ENCODE measurements at regions not wholly inside any gene's neighbourhood (a gene's known extent, or its start where the extent isn't known, plus 50 kb on each side); places are given as distances from the start of the nearest gene placed in this dataset.
"Not testable (repeated sequence)": the region's sequence is repeated elsewhere in the genome, so short reads cannot be mapped to it uniquely, and the experiment has no call there.

DNA sequence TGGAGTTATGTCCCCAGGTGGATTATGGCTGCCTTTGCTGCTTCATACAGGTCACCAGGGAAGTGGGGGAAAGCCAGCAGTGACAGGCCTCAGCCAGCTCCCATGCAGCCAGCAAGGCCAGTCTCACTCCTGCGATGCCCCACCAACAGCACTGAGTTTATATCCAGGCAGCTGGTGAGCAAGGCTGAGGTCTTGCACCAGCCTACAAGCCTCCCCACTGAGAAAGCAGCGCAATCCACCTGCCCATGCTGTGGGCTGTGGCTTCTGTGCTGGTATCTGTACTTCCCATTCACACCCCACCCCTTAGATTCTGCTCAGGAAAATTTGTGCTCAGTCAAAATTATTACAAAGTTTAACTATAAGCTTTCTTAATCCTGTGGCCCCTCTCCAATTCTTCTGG, 153.5 kb downstream of the HHIP start:
- no peak for DNase-seq

DNA sequence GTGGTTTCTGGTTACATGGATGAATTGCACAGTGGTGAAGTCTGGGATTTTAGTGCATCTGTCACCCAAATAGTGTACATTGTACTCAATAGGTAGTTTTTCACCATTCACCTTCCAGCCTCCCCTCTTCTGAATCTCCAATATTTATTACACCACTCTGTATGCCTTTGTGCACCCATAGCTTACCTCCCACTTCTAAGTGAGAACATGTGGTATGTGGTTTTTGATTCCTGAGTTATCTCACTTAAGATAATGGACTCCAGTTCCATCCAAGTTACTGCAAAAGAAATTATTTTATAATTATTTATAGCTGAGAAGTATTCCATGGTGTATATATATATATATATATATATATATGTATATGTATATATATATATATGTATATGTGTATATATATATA, 155.8 kb downstream of the HHIP start:
- DNase-seq = no peak

DNA sequence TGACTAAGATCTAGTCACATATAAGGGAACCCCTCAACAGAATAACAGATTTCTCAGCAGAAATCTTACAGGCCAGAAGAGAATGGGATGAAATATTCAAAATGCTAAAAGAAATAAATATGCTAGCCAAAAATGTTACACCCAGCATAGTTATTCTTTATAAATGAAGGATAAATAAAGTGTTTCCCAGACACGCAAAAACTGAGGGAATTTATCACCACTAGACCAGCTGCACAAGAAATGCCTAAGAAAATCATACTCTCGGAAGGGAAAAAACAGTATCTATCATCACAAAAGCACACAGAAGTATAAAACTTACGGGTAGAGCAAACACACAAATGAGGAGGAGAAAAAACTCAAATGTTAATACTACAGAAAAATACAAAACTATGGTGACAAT, 162.1 kb downstream of the HHIP start:
- no peak for DNase-seq

DNA sequence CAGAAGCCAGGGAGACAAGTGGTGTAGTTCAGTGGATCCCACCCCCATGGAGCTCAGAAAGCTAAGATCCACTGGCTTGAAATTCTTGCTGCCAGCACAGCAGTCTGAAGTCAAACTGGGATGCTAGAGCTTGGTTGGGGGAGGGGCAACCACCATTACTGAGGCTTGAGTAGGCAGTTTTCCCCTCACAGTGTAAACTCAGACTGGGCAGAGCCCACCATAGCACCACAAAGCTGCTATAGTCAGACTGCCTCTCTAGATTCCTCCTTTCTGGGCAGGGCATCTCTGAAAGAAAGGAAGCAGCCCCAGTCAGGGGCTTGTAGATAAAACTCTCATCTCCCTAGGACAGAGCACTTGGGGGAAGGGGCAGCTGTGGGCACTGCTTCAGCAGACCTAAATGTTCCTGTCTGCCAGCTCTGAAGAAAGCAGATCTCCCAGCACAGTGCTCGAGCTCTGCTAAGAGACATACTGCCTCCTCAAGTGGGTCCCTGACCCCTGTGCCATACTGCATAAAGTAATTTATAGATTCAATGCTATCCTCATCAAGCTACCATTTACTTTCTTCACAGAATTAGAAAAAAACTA, 163.2 kb downstream of the HHIP start:
- DNase-seq = no peak

DNA sequence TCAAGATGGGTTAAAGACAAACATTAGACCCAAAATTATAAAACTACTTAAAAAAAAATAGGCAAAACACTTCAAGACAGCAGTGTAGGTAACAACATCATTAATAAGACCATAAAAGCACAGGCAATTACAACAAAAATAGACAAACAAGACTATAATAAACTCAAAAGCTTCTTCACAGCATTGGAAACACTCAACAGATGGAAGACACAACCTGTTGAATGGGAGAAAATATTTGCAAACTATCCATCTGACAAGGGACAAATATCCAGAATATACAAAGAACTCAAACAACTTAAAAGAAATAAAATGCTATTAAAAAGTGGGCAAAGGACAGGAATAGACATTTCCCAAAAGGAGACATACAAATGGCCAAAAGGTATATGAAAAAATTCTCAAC, 170.7 kb downstream of the HHIP start:
- no peak for DNase-seq

DNA sequence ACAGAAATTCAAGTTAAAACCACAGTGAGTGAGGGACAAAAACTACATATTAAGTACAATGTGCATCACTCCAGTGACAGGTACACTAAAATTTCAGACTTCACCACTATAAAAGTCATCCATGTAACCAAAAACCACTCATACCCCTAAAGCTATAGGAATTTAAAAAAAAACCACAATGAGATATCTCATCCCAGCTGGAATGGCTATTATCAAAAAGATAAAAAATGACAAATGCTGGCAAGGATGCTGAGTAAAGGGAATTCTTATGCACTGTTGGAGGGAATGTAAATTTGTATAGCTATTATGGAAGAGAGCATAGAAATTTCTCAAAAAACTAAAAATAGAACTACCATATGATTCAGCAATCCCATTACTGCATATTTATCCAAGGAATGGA, 171.1 kb downstream of the HHIP start:
- DNase-seq = no peak

DNA sequence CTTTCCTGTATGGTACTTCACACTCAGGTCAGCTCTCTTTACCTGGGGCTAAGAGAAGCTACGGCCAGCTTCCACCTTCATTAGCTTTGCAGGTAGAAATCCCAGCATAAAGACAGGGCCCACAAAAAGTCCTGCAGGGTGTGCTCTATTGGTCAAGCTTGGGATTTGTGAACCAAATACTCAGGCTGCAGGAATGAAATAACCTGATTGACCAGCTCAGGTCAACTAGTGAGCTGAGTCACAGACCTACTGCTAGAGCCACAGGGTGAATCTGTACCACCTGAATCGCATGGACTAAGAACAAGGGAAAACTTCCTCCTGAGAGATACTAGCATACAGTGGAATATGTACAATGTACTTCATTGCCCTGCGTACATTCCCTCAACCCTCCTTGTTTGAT, 172.2 kb downstream of the HHIP start:
- DNase-seq = no peak

DNA sequence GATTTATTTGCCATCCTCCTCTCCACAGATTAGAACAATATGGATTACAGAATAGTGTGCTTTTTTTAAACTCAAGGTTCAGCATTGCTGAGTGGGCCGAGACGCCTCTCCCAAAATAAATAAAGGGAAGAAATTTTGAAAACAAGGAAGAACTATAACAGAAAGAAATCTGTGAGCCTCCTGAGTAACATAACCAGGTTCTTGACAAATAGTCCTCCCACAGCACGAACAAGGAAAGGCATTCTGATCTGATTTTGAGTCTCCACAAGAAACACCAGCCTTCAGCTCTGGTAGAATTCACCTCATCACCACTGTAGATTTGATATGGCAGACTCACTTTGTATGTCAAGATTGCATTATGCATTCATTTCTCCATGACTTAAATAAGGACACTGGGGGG, 173.6 kb downstream of the HHIP start:
- no peak for DNase-seq

DNA sequence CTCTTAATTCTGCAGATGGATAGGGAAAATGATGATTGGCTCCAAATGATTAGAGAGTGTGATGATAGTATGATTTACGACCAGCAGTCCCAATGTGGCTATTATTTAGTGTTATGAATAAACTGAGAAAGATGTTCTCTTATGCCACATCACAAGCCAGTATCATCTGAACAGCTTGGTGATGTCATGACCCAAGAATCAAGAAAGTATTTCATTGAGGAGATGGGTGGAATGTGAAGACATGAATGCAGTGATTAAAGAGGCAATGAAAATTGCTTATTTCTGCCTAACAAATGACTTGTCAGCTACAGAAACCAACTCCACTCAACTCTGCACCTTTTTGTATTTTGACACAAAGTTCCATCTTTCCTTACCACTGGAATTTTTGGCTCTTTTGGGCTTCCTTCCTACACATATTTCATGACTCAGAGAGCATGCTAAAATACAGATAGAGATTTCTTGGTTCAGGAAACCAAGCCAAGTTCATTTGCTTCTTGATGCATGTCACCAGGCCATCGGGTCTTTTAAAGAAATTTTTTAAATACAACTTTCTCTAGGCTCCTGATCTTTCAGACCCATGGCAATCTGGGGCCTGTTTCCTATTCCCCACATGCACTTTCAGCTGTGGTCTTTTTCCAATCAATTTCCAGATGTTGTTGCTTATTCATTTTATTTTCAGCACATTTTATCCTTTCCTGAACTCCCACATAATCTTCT, 174.2 kb downstream of the HHIP start:
- no peak for DNase-seq

DNA sequence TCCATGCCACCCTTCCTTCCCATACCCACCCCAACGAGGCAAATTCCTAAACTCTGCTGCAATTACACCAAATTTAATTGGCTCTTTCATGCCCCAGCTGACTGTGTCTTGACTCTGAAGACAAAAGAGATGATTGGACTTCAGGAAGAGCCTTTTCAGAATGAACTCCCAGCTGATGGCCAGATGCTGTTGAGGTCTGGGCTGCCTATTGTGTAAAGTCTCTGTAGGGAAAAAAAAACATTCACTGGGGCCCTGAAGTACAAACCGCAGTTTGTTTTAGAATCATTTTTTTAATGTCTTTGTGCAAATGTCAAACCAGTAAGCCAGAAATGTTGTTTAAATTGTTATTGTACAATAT, 174.8 kb downstream of the HHIP start:
- no peak for DNase-seq

DNA sequence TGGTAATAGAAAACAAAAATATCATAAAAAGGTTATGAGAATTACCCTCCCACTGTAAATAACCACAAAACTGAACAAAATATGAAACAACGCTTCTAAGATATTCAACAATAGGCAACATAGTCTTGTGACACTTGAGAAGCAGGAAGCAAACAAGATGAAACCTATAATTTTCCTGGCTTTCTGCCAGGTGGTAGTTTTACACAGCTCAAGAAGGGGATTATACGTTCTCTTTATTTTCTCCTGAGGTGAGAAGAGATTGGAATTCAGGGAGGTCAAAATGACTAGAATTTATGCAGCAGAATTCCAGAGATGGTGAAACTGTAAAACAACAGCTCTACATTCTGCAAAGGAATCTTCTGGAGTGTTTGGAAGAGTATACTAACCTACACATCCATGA, 186.0 kb downstream of the HHIP start:
- no peak for DNase-seq

DNA sequence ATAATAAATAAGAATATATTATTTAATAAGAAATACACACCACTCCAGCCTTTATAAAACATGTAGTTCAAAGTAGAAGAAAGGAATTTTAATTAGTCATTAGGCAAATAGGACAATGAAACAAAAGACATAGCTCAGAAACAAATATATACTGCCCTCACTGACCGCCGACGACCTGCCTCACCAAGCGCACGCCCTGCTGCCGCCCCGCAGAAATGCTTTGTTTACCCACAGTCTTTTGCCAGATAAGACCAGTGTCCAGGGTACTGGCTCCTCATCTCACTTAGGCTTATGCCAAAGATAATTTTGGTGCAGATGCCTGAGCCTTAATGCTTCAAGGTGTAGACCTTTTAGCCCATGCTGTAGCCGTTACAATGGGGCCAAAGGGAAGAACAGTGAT, 199.5 kb downstream of the HHIP start:
- no peak for DNase-seq

DNA sequence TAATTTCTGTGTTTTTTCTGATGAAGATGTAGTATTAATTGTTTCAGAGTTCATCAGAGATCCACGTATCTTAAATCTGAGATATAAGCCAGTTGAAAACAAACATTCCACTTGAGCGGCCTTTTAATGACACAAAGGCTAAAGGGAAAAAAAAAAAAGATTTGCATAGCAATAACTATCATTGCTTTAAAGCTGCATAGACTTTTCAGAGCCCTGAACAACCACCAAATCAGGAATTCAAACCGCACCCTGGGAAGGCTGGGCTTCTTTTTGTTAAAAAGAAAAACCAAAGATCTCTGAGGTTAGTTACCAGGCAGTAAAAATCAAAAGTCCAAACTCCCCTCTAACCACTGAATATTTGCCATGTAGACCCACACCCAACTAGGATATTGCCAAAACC, 206.0 kb downstream of the HHIP start:
- DNase-seq = no peak

DNA sequence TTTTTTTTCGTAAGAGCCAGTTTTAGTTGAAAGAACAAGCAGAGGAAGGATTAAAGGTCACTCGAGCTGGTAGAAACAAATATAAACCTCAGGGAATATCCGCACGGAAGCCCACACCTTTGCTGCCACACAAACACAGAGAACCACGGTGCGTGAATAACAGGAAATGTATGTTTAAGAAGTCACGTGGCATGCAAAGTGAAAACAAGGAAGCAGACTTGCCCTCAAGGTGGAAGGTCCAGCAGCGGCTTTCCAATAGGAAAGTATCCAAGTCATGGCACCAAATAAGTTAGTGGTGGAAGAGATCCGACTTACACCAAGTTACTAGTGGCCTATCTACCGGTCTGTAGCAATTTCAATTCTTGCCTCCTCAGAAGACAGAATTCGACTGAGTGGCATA, 215.5 kb downstream of the HHIP start:
- DNase-seq = no peak

DNA sequence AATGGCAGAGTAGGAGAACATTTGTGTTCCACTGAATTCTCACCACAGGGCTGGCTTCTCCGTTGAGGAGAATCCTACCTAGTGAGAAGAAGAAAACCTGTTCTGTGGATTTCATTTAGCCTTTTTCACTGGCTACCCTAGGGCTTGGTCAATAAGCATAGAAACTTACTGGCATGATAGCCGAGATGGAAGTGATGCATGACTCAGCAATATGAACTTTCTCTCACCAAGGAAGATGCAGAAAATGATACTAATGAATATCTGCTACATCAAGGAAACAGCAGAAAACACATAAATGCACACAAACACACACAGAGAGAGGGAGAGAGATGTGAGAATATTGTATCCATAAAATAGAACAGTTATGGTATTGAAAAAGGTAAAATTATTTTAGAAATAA, 216.3 kb downstream of the HHIP start:
- DNase-seq = no peak

DNA sequence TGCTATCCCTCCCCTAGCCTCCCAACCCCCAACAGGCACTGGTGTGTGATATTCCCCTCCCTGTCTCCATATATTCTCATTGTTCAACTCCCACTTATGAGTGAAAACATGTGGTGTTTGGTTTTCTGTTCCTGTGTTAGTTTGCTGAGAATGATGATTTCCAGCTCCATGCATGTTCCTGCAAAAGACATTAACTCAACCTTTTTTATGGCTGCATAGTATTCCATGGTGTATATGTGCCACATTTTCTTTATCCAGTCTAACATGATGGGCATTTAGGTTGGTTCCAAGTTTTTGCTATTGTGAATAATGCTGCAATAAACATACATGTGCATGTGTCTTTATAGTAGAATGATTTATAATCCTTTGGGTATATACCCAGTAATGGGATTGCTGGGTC, 218.9 kb downstream of the HHIP start:
- not testable (repeated sequence) for DNase-seq

DNA sequence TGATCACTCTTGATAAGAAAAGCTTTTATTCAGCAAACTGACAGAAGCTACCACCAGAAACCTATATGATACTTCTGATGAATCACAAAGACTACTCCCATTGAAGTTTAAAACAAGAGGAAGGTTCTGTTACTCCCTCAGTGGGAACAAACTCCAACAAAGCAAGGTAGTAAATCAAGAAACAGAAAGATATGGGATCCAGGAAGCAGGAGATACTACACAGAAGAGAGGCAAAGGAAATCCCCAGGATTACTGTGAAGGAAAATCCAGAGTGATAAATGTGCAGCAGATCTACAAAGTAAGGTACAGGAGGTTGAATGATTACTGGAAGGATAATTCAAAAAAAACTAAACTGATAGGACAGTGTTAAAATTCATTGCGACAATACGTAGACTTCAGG, 222.4 kb downstream of the HHIP start:
- DNase-seq = no peak

DNA sequence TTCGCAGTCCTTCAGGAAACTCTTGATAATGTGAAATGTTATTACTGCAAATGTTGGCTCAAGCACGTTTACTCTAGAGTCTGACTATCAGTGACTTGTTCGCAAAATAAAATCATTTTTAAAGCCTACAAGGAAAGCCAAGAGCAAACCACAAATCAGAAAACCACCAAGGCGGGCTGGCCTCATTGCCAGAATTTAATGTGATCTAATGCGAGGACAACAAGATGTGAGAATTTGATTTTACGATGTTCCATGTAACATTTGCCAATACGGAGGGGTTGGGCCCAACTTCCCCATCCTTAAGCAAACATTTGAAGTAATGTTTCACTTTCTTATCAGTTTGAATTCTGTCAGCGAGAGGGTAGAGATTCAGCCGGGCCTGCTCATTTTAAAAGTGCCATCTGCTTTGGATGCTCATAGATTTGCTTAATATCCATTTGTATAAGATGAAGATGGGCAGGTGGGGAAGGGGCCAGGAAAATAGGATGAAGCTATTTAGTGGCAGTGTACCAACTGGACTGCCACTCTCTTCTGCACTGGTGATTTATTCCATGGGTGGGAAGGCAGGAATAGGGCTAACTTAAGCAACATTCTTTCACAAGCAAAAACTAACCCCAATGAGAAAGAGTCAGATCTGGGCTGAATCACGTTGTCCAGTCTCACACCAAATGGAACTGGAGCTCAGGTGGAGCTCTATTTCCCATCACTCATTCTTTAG, 225.3 kb downstream of the ANAPC10 start:
- no peak for DNase-seq

DNA sequence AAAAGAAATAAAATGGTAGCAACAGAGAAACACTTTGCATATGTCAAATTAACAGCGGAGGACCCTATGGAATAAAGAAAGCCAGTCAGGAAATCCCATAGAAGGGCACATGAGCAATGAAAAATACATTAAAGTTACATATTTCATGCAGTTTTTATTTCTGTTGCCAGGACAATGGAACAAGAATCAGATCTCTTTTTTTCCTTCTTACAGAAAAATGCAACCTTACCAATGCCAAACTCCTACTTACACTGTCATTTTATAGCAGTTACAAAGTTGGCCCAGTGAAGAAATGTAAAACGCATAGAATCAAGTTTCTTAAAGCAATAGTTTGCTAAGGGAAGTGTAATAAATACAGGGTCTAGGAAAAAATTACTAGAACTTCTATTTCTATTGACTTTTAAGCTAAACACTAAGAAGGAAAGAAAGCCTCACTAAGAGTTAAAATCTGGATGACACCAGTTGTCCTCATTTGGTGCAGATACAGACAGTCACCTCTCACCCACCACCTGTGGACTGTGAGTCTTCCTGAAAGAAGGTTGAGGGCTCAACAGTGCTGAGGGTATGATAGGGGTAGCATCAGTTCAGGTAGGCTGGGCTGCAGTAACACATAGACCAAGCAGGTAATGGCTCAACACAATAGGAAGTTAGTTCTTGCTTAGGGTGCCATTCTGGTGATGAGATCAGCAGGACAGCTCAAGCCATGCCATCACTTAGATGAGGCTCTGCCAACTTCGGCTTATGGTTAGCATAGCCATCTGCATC, 224.6 kb downstream of the ANAPC10 start:
- DNase-seq = no peak

DNA sequence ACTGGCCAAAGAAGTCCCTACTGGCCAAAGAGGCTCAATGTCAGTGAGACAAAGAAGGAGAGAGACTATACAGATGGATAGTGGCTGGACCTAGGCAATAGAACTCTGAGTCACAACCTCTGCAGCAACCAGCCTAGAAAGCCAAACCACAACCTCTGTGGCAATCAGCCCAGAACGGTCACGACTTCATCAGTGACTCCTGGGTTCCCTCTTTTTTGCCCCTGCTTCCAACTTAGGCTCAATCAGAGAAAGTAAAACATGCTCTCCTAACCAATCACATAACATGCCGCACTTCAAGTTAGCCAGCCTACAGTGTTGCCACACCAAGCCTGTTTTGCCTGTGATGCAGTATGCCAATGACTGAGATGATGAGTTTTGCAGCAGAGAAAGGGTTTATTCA, 203.4 kb downstream of the ANAPC10 start:
- peak; percentile 65 for DNase-seq

DNA sequence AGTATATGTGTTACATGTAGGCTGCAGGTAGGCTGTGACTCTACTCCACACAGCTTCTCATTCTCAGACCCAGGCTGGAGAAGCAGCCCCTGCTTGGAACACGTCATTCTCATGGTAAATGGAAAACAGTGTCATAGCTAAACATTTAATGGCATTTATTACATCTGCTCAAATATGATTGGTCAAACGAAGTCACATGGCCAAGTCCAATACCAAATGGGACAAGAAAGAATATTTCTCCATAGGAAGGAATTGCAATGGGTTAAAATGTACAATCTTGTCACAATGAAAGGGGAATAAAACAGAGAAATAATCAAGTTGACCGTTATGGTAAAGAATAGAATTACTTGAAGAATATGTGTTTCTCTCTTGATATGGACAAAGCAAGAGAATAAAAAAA, 198.6 kb downstream of the ANAPC10 start:
- DNase-seq = no peak

DNA sequence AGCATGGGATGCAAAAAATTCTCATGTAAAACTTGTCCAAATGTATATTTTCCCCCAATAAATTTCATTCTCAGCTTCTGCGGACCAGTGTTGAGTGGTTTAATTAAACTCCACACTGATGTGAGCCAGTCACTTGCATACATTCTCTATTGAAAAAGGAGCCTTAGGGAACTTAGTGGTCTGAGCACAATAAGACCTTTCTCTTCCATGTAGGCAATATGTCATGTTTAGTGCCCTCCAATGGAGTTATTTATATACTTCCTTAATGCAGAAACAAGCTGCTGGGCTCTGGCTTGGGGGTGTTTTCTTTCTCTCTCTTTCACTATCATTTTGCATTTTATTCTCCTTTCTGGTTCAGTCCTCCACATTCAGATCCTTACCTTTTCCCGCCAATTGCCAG, 196.9 kb downstream of the ANAPC10 start:
- no peak for DNase-seq

DNA sequence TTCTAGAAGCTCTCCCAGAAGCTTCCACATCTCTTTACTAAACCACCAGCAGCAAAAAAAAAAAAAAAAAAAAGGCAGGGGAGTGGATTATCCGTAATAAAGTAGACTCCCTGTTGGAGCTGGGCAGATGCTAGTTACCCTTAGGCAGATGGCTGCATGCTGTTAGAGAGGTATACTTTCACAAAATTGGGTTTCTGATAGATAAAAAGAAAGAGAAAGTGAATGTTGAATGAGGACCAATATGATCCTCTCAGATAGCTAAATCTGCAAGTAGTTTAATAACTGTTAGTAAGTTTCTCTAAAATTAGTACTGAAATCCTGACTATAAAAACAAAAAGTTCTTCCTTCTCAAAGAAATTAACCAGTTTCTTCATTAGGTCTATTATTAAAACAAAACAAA, 195.4 kb downstream of the ANAPC10 start:
- no peak for DNase-seq

All from suppressor macrophage treated with lipopolysaccharide for 4 hours (primary cell).